Activated naive CD4-positive, alpha-beta T cell treated with anti-CD3 and anti-CD28 coated beads, Interleukin-2, amount 50 U/mL, for 72 hours (primary cell): ENCODE measurements at regions not wholly inside any gene's neighbourhood (a gene's known extent, or its start where the extent isn't known, plus 50 kb on each side); places are given as distances from the start of the nearest gene placed in this dataset.
A peak's percentile ranks its signal among the peaks of the same experiment; 100 is the strongest.
"Not testable (repeated sequence)": the region's sequence is repeated elsewhere in the genome, so short reads cannot be mapped to it uniquely, and the experiment has no call there.

Source experiments
- ATAC-seq, 2 donors: fragments of 150-1000 bp; cut with Tn5 transposase; 2 replicates each; pipeline ENCODE4 v1.10.0; 2021; ENCODE audit warnings: mild to moderate bottlenecking in 2 of 2, moderate library complexity in 2 of 2
- DNase-seq, 2 donors: peaks; one replicate each; pipeline ENCODE4 v3.0.0; 2021 to 2022; ENCODE audit warnings: low spot score in 2 of 2
- H3K27ac Mint-ChIP-seq, 2 donors: one replicate each; pipeline ENCODE4 v1.8.0; 2022; ENCODE audit warnings: mild to moderate bottlenecking in 2 of 2, mixed read lengths in 2 of 2
- H3K36me3 Mint-ChIP-seq, 2 donors: one replicate each; pipeline ENCODE4 v1.8.0; 2022; ENCODE audit warnings: mixed read lengths in 2 of 2
- H3K9me3 Mint-ChIP-seq, 2 donors: one replicate each; pipeline ENCODE4 v1.8.0; 2022; ENCODE audit warnings: mixed read lengths in 2 of 2

DNA sequence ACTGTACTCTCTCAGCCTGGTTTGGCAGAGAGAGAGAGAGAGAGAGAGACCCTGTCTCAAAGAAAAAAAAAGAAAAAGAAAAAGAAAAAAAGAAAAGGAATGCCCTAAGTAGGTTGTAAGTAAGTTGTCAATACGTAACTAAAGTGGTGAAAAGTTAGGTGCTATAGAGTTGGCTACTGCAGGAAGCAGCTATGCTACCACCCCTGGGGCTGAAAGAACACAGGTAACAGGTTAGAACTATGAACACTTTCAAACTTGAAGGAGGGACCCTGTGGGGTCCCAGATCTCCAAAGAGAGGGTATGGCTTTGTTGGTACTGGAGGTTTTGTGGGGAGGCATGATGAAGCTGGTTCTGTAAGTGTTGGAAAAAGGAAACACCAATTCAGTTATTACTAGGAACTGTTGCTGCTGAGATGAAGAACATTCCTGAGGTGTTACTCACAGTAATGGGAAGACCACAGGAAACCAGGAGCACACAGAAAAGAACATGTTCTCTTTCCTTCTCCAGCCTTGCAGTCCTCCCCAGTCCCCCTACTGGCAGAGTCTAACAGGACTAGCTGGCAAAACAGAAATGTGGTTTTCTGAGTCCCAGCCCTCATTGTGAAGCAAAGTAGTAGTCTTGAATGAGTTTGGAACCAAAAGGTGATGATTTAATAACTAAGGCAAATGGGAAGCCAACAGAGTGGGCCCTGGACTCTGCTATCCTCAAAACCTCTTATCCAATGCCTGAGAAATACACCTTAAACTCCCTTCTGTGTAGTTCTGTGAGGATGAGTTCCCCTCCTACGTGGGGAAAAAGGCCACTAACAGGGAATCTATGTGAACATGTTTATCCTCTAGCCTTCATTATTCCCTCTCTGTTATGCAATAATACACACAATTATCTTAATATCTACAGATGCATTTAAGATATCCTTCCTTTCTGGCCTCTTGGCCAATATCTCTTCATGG, 427.0 kb upstream of the DDI1 start:
- no peaks in the 10 kb centered on the region for H3K36me3 Mint-ChIP-seq
- no peaks in the 10 kb centered on the region for H3K9me3 Mint-ChIP-seq
- no peak overlapping the region for H3K27ac Mint-ChIP-seq
- no peak for ATAC-seq
- DNase-seq, result no peak

DNA sequence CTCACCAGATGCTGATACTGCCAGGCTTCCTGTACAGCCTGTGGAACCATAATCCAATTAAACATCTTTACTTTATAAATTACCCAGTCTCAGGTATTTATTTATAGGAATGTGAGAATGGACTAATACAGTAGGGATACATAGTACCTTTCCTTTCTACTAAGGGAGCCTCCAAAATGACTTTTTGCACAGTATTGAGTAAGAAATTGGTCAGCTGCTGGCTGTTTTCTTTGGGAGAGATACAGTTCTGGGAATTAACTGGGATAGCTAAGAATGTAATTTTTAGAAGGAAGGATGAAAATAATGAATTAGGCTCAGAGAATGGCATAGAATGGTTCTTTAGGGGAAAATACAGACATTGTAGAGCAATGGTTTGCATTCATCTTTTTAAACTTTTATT, 426.0 kb upstream of the DDI1 start:
- H3K27ac Mint-ChIP-seq, result no peak overlapping the region
- DNase-seq, result no peak
- ATAC-seq, result no peak
- no peaks in the 10 kb centered on the region for H3K36me3 Mint-ChIP-seq
- H3K9me3 Mint-ChIP-seq, result no peaks in the 10 kb centered on the region

DNA sequence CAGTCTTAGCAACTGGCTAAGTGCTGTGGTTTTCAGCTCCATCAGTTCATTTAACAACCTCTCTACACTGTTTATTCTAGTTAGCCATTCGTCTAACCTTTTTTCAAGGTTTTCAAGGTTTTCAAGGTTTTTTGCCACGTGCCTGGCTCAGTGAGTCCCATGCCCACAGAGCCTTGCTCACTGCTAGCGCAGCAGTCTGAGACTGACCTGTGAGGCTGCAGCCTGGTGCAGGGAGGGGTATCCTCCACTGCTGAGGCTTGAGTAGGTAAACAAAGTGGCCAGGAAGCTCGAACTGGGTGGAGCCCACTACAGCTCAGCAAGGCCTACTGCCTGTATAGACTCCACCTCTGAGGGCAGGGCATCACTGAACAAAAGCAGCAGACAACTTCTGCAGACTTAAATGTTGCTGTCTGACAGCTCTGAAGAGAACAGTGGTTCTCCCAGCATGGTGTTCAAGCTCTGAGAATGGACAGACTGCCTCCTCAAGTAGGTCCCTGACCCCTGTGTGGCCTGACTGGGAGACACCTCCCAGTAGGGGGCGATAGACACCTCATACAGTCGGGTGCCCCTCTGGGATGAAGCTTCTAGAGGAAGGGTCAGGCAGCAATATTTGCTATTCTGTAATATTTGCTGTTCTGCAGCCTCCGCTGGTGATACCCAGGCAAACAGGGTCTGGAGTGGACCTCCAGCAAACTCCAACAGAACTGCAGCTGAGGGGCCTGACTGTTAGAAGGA, 424.7 kb upstream of the DDI1 start:
- H3K36me3 Mint-ChIP-seq, H3K9me3 Mint-ChIP-seq: not testable (repeated sequence)

DNA sequence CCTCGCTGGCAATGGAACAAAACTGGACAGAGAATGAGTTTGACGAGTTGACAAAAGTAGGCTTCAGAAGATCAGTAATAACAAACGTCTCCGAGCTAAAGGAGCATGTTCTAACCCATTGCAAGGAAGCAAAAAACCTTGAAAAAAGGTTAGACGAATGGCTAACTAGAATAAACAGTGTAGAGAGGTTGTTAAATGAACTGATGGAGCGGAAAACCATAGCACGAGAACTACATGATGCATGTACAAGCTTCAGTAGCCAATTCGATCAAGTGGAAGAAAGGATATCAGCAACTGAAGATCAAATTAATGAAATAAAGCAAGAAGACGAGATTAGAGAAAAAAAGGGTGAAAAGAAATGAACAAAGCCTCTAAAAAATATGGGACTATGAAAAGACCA, 424.0 kb upstream of the DDI1 start:
- not testable (repeated sequence) for DNase-seq, ATAC-seq, H3K27ac Mint-ChIP-seq, H3K9me3 Mint-ChIP-seq, H3K36me3 Mint-ChIP-seq

More for the DNA sequence above, 424.7 kb upstream of the DDI1 start:
- ATAC-seq, H3K27ac Mint-ChIP-seq: not testable (repeated sequence)
- peak in 1 of 2 donors; percentile 2 for DNase-seq

DNA sequence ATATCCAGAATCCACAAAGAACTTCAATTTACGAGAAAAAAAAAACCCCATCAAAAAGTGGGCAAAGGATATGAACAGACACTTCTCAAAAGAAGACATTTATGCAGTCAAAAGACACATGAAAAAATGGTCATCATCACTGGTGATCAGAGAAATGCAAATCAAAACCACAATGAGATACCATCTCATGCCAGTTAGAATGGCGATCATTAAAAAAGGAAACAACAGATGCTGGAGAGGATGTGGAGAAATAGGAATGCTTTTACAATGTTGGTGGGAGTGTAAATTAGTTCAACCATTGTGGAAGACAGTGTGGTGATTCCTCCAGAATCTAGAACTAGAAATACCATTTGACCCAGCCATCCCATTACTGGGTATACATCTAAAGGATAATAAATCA, 419.9 kb upstream of the DDI1 start:
- not testable (repeated sequence) for H3K9me3 Mint-ChIP-seq, ATAC-seq, DNase-seq, H3K36me3 Mint-ChIP-seq
- peak overlapping the region in 1 of 2 donors; percentile 46 for H3K27ac Mint-ChIP-seq

DNA sequence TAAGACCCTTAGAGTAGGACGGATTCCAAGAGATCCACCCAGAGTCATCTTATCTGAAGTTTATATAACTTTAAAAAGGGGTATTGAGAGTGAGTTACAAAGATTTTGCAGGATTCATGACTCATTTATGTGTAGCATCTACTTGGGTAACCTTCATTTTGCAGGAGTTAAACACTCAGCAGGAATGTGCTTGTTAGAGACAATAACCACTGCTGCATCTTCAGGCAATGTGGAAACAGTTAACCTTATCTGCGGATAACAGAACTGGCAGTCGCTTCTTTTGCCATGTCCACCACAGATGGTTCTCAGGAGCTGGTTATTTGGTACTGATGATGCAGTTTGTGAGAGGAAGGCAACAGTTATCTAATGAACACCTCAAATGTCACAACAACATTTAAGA, 417.9 kb upstream of the DDI1 start:
- Mint-ChIP-seq H3K36me3 (no peaks in the 10 kb centered on the region), H3K9me3 (no peaks in the 10 kb centered on the region), H3K27ac (no peak overlapping the region)
- no peak for ATAC-seq
- DNase-seq, result no peak

DNA sequence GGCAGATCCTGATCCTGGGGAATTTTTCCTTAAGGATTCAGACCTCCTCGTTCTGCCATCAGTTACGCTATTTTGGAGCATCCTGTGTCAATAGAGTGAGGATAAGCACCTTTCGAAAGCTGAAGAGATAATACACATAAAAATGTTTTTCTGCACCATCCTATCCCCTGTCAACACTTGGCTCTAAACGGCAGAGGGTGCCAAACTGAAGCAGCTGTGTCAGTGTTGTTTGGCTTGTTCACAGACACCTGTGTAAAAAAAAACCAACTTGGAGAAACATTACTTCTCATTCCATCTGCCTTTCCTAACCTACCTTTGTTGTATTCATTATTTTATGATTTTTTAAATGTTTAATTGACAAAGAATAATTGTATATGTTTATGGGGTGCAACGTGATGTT, 417.0 kb upstream of the DDI1 start:
- ATAC-seq, result no peak
- Mint-ChIP-seq H3K9me3 (no peaks in the 10 kb centered on the region), H3K36me3 (no peaks in the 10 kb centered on the region), H3K27ac (no peak overlapping the region)
- no peak for DNase-seq

DNA sequence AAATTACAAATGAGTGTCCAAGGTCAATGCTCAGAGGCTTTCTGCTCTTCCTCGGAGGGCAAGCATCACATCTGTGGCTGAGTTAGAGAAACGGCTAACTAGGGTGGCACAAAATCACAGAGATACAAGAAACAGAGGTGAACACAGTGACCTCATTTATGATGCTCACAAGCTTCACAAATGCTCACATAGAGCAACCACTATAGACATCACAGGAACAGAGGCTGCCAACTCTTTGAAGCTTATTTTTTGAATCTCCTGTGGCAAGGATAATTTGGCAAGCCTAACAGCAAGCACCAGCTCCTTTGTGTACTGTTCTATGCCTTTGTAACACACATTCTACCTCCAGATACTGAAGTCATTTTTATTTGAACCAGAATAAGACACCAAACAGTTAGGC, 416.5 kb upstream of the DDI1 start:
- no peaks in the 10 kb centered on the region for H3K36me3 Mint-ChIP-seq
- ATAC-seq, result no peak

DNA sequence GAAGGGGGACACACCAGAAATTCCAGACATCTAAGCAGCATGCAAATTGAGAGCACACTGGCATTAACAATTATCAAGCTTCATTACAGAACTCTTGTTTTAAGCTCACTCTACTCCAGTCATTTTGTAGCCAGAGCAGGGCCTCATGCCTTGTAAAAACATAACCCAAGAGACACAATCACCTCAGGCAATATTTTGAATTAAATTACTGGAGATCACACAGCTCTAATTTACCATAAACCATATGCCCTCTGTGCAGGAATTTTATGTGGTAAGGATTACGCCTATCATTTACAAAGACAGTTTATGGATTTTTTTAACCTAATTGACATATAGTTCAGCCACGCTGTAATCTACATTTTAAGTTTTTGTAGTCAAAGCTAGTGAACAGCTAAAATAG, 414.1 kb upstream of the DDI1 start:
- no peak for DNase-seq
- no peaks in the 10 kb centered on the region for H3K9me3 Mint-ChIP-seq
- no peak for ATAC-seq
- no peak overlapping the region for H3K27ac Mint-ChIP-seq
- no peaks in the 10 kb centered on the region for H3K36me3 Mint-ChIP-seq

More for the DNA sequence above, 416.5 kb upstream of the DDI1 start:
- DNase-seq, result no peak
- Mint-ChIP-seq H3K9me3 (no peaks in the 10 kb centered on the region), H3K27ac (no peak overlapping the region)

DNA sequence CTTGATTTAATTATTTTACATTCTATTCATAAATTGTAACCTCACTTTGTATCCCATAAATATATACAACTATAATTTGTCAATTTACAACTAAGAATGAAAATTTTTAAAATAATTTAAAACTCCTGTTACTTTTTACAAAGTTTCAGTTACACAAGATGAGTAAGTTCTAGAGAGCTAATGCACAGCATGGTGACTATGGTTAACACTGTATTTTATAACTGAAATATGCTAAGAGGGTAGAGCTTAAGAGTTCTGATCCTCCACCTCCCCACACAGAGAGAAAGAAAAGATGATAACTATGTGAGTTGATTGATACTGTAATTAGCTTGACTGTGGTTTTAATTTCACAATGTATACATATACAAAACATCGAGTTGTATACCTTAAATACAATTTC, 412.5 kb upstream of the DDI1 start:
- DNase-seq, result no peak
- no peaks in the 10 kb centered on the region for H3K36me3 Mint-ChIP-seq

DNA sequence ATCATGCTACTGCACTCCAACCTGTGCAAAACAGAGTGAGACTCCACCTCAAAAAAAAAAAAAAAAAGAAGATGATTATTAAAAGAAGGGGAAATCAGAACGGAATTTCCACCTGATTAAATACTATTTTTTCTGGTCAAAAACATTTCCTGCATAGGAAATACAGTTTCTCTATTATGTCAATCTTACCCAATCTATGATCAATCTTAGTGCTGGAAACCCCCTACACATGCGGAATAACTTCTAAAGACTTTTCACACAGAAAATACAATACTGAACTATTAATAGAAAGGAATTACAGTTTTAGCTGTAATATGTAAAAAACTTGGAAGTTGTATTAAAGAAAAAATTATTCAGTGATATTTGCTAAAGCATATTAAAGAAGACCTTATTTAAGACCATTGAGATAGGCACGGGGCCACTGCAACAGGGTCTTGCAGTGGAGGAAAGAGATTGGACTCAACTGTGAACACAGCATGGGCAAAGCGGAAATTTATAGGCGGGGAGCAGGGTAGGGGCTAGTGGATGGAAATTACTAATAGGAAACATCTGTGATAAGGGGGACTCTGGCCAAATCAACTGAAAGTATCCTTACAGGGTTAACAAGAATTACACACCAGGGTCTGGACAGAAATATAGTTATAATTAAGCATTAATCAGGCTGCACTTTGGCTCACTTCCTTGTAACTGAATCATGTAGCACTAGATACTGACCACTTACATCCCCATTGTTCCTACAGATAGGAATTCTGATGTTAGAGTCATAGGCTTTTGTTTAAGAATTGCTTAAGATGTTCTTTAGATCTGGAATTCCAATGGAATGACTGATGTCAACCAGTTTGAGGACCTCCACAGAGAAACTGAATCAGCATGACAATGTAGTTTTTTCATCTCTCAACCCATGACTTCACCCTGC, 411.5 kb upstream of the DDI1 start:
- Mint-ChIP-seq H3K36me3 (no peaks in the 10 kb centered on the region), H3K9me3 (no peaks in the 10 kb centered on the region), H3K27ac (no peak overlapping the region)
- ATAC-seq, result no peak
- no peak for DNase-seq

More for the DNA sequence above, 412.5 kb upstream of the DDI1 start:
- no peaks in the 10 kb centered on the region for H3K9me3 Mint-ChIP-seq
- no peak overlapping the region for H3K27ac Mint-ChIP-seq
- ATAC-seq, result no peak

DNA sequence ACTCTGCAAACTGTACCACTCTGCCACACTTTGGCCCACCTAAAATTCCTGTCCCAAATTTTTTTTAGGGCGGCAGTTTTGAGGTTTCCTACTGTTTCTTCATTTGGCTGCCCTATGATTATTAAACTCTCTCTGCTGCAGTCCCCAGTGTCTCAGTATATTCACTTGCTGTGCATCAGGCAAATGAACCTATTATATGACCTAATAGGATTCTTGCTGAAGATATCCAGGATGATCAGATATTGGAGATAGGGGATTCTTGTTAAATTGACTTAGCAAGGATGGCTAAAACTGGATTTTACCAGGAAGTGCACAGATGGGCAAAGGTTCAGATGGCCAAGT, 410.8 kb upstream of the DDI1 start:
- DNase-seq (no peak), ATAC-seq (no peak)
- Mint-ChIP-seq H3K36me3 (no peaks in the 10 kb centered on the region), H3K9me3 (peaks cover 0 to 4% of the 10 kb centered on the region in 2 donors), H3K27ac (no peak overlapping the region)

DNA sequence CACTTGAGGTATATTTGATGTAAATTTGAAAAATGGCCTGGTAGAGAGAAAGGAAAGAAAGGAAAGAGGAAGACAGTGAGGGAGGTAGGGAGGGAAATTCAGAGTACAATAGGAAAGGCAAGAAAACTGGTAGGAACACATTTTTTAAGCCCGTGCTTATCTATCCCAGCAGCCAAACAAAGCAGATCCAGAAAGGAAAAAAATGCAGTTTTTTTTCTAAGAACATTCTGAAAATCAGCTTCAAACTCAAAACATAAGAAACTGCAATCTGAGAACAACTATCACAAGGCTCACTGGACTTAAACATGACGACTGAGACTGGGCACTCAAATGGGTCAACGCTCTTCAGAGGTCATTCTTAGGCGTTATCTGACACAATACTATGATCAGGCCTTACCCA, 408.3 kb upstream of the DDI1 start:
- H3K9me3 Mint-ChIP-seq, result peaks cover 0 to 5% of the 10 kb centered on the region in 2 donors
- H3K27ac Mint-ChIP-seq, result no peak overlapping the region
- DNase-seq, result no peak
- ATAC-seq, result no peak
- no peaks in the 10 kb centered on the region for H3K36me3 Mint-ChIP-seq

DNA sequence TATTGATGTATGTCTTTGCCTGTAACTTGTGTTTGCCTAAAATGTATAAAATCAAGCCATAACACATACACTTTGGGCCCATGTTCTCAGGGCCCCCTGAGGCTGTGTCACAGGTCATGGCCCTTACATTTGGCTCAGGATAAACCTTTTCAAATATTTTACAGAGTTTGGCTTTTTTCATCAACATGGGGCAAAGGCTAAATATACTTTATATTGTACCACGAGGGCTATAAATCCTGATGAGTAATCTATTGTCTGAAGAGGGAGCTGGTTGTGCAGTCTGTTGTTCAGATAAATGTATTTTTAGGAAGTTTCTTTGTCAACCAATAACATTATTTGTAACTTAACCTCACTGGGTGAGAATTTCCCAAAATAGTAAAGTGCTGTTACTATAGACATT, 404.6 kb upstream of the DDI1 start:
- Mint-ChIP-seq H3K9me3 (peaks cover 0 to 5% of the 10 kb centered on the region in 2 donors), H3K36me3 (no peaks in the 10 kb centered on the region), H3K27ac (no peak overlapping the region)
- ATAC-seq, result no peak
- DNase-seq, result no peak

DNA sequence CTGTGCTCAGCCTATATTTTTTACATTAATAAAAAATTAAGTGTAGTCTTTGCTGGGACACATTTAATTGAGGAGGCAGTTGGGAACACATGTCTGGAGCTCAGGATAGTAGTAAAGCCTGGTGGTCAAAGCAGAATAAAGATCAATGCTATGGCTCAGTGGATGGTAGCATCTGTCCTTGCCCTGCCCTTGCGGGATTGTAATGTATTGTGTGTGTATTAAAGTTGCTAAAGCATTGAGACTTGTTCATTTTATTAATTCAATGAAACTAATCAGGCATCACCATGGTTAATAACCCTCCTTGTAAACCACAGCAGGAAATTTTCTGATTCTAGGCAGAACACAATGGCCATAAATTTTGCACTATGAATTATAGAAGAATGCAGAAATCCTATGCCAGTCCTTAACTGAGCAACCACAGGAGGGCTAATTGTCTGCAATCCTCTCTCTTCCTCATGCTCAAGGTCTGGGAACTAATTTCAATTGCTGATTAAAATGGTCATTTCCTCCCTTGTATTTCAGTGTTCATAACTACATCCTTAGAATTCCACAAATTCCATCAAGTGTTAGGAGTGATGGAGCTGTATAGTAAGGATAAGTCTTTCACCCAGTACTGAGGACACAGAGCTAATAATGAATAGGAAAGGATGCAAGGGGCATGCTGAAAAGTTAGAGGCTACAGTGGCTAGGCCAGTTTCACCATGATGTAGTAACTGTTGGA, 403.2 kb upstream of the DDI1 start:
- peaks cover 0 to 5% of the 10 kb centered on the region in 2 donors for H3K9me3 Mint-ChIP-seq
- DNase-seq (no peak), ATAC-seq (no peak)
- H3K36me3 Mint-ChIP-seq, result no peaks in the 10 kb centered on the region
- no peak overlapping the region for H3K27ac Mint-ChIP-seq

DNA sequence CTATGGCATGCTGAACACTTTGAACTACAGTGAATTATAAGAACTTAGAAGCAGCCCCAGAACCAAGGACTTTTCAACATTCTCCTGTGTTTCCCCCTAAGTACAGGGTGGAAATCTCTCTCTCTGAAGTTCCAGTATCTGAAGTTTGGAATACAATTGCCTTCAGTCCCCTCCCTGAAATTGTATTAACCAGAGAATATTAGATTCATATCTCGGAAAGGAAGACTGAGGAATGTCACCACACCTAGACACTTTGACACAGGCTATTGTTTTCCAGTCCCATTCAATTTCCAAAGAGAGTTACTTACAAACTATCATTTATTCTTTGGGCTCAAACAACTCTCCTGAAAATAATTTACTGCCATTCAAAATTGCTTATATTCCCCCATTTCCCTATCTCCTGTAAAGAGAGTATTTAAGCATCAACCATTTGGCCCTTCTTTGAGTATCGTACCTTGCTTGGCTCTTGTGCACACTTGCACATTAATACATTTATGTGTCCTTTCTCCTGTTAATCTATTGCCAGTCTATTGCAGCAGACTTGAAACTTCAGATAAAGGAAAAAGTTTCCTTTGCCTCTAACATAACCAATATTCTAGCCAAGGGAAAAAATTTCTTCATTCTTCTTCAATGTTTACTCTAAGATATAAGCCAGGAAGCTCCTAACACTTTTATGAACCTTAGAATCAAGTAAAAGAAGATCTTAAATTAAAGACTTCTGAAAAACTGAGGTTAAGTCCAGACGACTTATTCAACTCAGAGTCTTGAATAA, 402.4 kb upstream of the DDI1 start:
- Mint-ChIP-seq H3K36me3 (no peaks in the 10 kb centered on the region), H3K27ac (no peak overlapping the region), H3K9me3 (peaks cover 0 to 5% of the 10 kb centered on the region in 2 donors)
- no peak for ATAC-seq
- DNase-seq, result no peak
